ENCODE measurements at regions not wholly inside any gene's neighbourhood (a gene's known extent, or its start where the extent isn't known, plus 50 kb on each side); places are given as distances from the start of the nearest gene placed in this dataset.

- 84 to 95% methylated on average over 1 of the region's 1 CpG for WGBS, 2 donors
- intact Hi-C loops (cut with DNase I), result no loop called here
- TF ChIP-seq CTCF (IDR thresholded peaks at IDR 0.05) (no peak), POLR2A (IDR thresholded peaks at IDR 0.05) (no peak)
Measured at GRCh38 chr3:66796343-66796742, 201.8 kb upstream of the KBTBD8 start.

GRCh38 chr3:66797889-66798560 lies 200.1 kb upstream of the KBTBD8 start:
- no peaks in the 10 kb centered on the region for H3K27me3 ChIP-seq
- peaks cover 0 to 20% (median 0%) of the 10 kb centered on the region in 3 donors for H3K4me1 ChIP-seq
- H3K4me3 ChIP-seq, result peak overlapping the region in 2 of 4 donors; percentile 15 to 51
- 46 to 52% methylated on average over 10 to 13 of the region's 26 CpGs for WGBS, 2 donors
- no peak for DNase-seq
- H3K27ac ChIP-seq, result peak overlapping the region in 2 of 4 donors; percentile 40 to 51
- intact Hi-C loops (cut with DNase I), result no loop called here
- TF ChIP-seq POLR2A (IDR thresholded peaks at IDR 0.05), result no peak
- TF ChIP-seq CTCF (IDR thresholded peaks at IDR 0.05), result no peak
- no peaks in the 10 kb centered on the region for H3K36me3 ChIP-seq
- no peaks in the 10 kb centered on the region for H3K9me3 ChIP-seq

More at GRCh38 chr3:66796343-66796742, 201.8 kb upstream of the KBTBD8 start:
- Histone ChIP-seq H3K27ac (no peak overlapping the region), H3K27me3 (no peaks in the 10 kb centered on the region), H3K9me3 (no peaks in the 10 kb centered on the region), H3K4me1 (peaks cover 0 to 15% (median 0%) of the 10 kb centered on the region in 3 donors), H3K36me3 (no peaks in the 10 kb centered on the region), H3K4me3 (no peak overlapping the region)
- no peak for DNase-seq

- Histone ChIP-seq H3K9me3 (no peaks in the 10 kb centered on the region), H3K4me1 (peaks cover 0 to 30% (median 0%) of the 10 kb centered on the region in 3 donors), H3K27ac (peak overlapping the region in 1 of 4 donors; percentile 49), H3K27me3 (no peaks in the 10 kb centered on the region), H3K4me3 (no peak overlapping the region), H3K36me3 (no peaks in the 10 kb centered on the region)
- TF ChIP-seq CTCF (IDR thresholded peaks at IDR 0.05) (no peak), POLR2A (IDR thresholded peaks at IDR 0.05) (no peak)
- intact Hi-C loops (cut with DNase I), result no loop called here
- WGBS, 2 donors, result 52% methylated on average over 1 of the region's 1 CpG
- no peak for DNase-seq
Measured at GRCh38 chr3:66800941-66801545, 197.1 kb upstream of the KBTBD8 start.

GRCh38 chr3:66803206-66803605 lies 194.9 kb upstream of the KBTBD8 start:
- Histone ChIP-seq H3K36me3 (no peaks in the 10 kb centered on the region), H3K4me3 (no peak overlapping the region), H3K27me3 (no peaks in the 10 kb centered on the region), H3K9me3 (no peaks in the 10 kb centered on the region), H3K4me1 (peaks cover 0 to 26% (median 0%) of the 10 kb centered on the region in 3 donors), H3K27ac (no peak overlapping the region)
- DNase-seq, result no peak
- intact Hi-C loops (cut with DNase I), result no loop called here
- WGBS, 2 donors, result 68 to 76% methylated on average over 2 of the region's 2 CpGs
- no peak for TF ChIP-seq CTCF (IDR thresholded peaks at IDR 0.05)
- no peak for TF ChIP-seq POLR2A (IDR thresholded peaks at IDR 0.05)
